Type B pancreatic cell (in vitro differentiated cells): ENCODE measurements at regions not wholly inside any gene's neighbourhood (a gene's known extent, or its start where the extent isn't known, plus 50 kb on each side); places are given as distances from the start of the nearest gene placed in this dataset.

Source experiments
- DNase-seq: peaks from one replicate; pipeline ENCODE4 v3.0.0; 2021; ENCODE audit warnings: mixed read lengths; ENCODE audit not compliant: unreplicated experiment; ENCODE audit errors: extremely low spot score
- H3K27ac Mint-ChIP-seq: 2 replicates; pipeline ENCODE4 v1.8.0; 2021; ENCODE audit warnings: mild to moderate bottlenecking, mixed read lengths
- H3K27me3 Mint-ChIP-seq: 2 replicates; pipeline ENCODE4 v1.8.0; 2021; ENCODE audit warnings: mixed read lengths
- H3K36me3 Mint-ChIP-seq: 2 replicates; pipeline ENCODE4 v1.8.0; 2021; ENCODE audit warnings: mixed read lengths
- H3K4me1 Mint-ChIP-seq: one replicate; pipeline ENCODE4 v1.8.0; 2021; ENCODE audit warnings: mixed read lengths; ENCODE audit not compliant: unreplicated experiment
- H3K4me3 Mint-ChIP-seq: 2 replicates; pipeline ENCODE4 v1.8.0; 2021; ENCODE audit warnings: mild to moderate bottlenecking, mixed read lengths
- H3K9me3 Mint-ChIP-seq: 2 replicates; pipeline ENCODE4 v1.8.0; 2021; ENCODE audit warnings: mixed read lengths
- TF ChIP-seq, protein P1 (sequence below): fragments of 200-600 bp; sonication (generic); conservative IDR thresholded peaks from 2 replicates; pipeline ENCODE4 v1.5.0; 2021; ENCODE audit warnings: antibody characterized with exemption, mild to moderate bottlenecking

DNA sequence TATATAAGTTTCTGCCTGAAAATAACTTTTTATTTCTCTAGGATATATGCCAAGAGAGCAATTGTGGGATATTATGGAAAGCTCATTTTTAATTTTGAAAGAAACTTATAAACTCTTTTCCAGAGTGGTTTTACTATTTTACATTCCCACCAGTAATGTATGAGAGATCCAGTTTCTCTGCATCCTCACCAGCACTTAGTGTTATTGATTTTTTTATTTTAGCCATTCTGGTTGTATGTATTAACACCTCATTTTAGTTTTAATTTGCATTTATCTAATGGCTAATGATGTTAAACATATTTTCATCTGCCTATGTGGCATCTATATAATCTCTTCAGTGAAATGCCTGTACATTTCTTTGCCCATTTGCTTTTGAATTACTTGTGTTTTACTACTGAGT, 597.7 kb upstream of the RAB6C start:
- Mint-ChIP-seq H3K4me1 (no peaks in the 10 kb centered on the region), H3K36me3 (no peaks in the 10 kb centered on the region), H3K27me3 (peaks cover 3% of the 10 kb centered on the region), H3K27ac (no peak overlapping the region), H3K9me3 (no peaks in the 10 kb centered on the region), H3K4me3 (no peak overlapping the region)
- TF ChIP-seq, protein P1, sequence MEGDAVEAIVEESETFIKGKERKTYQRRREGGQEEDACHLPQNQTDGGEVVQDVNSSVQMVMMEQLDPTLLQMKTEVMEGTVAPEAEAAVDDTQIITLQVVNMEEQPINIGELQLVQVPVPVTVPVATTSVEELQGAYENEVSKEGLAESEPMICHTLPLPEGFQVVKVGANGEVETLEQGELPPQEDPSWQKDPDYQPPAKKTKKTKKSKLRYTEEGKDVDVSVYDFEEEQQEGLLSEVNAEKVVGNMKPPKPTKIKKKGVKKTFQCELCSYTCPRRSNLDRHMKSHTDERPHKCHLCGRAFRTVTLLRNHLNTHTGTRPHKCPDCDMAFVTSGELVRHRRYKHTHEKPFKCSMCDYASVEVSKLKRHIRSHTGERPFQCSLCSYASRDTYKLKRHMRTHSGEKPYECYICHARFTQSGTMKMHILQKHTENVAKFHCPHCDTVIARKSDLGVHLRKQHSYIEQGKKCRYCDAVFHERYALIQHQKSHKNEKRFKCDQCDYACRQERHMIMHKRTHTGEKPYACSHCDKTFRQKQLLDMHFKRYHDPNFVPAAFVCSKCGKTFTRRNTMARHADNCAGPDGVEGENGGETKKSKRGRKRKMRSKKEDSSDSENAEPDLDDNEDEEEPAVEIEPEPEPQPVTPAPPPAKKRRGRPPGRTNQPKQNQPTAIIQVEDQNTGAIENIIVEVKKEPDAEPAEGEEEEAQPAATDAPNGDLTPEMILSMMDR, result no peak
- no peak for DNase-seq

DNA sequence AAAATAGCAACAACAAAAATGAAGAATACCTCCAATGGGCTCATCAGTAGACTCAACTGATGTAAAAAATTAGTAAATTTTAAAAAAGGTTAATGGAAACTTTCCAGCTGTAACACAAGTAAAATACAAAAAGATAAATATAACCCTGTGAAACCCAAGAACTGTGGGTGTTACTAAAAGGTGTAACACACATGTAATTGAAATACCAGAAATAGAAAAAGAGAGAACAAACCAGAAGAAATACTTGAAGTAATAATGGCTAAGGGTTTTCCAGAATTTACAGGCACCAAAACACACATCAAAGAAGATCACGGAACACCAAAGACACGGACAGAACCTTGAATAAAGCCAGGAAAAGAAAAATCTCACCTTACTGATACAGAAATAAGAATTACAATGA, 590.6 kb upstream of the RAB6C start:
- Mint-ChIP-seq H3K4me3 (no peak overlapping the region), H3K27ac (no peak overlapping the region), H3K9me3 (no peaks in the 10 kb centered on the region), H3K4me1 (no peaks in the 10 kb centered on the region), H3K27me3 (no peaks in the 10 kb centered on the region), H3K36me3 (no peaks in the 10 kb centered on the region)
- TF ChIP-seq, protein P1, result no peak
- DNase-seq, result no peak

DNA sequence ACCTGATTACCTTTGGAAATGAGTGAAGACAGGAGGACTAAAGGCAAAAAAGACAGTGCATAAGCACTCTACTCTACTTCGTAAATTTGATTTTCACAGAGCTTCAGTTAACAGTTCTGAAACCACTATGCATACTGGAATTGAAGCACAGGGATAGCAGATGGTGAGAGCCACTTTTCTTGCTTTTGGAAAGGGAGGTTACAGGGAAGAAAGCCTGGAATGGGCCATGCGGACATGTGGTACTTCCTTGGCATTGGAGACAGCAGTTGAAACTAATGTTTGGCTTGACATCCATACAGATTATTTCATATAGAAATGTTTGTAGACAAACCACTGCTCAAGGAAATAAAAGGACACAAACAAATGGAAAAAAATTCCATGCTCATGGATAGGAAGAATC, 585.6 kb upstream of the RAB6C start:
- Mint-ChIP-seq H3K4me3 (no peak overlapping the region), H3K9me3 (no peaks in the 10 kb centered on the region), H3K36me3 (no peaks in the 10 kb centered on the region), H3K4me1 (no peaks in the 10 kb centered on the region), H3K27me3 (peaks cover 4% of the 10 kb centered on the region), H3K27ac (no peak overlapping the region)
- no peak for DNase-seq
- TF ChIP-seq, protein P1, result no peak

DNA sequence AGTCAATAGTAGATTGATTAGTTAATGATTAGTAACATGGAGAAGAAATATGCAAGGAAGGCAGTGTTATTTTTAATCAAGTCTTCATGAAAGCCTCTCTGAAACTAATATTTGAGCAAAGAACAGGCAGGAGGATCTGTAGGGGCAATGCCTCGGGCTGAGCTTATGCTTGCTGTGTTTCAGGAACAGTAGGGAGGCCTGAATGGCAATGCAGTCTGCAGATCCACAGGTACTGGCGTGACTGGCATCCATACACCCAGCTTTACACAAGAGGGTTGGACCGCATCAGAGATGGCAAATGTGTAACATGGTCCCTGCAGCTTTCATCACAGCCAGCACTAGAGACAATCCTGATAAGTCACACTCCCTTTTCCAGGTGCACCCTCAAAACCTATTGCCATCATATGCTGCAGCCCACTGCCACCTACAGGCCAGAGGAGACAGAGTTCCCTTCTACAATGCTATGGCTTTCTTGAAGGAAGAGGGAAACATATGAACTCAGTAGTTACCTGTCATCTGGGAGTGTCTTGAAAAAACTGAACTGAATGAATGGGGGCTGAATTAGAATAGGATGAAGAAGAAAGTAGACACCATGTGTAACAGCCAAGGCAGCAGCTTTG, 582.4 kb upstream of the RAB6C start:
- TF ChIP-seq, protein P1, result peak; percentile 78
- Mint-ChIP-seq H3K4me1 (no peaks in the 10 kb centered on the region), H3K27me3 (peaks cover 4% of the 10 kb centered on the region), H3K27ac (no peak overlapping the region), H3K9me3 (no peaks in the 10 kb centered on the region), H3K36me3 (no peaks in the 10 kb centered on the region), H3K4me3 (no peak overlapping the region)
- DNase-seq, result no peak

DNA sequence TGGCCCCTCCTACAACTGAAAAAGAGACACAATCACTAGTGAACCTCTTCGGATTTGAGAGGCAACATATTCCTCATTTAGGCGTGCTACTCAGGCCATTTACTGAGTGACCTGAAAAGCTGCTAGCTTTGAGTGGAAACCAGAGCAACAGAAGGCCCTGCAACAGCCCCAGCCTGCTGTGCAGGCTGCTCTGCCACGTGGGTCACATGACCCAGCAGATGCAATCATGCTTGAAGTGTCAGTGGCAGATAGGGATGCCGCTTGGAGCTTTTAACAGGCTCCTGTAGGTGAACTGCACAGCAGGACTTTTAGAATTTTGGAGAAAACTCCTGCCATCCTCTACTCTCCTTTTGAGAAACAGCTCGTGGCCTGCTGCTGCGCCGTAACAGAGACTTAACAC, 578.6 kb upstream of the RAB6C start:
- Mint-ChIP-seq H3K9me3 (no peaks in the 10 kb centered on the region), H3K36me3 (no peaks in the 10 kb centered on the region), H3K27ac (no peak overlapping the region), H3K27me3 (peaks cover 4% of the 10 kb centered on the region), H3K4me1 (no peaks in the 10 kb centered on the region), H3K4me3 (no peak overlapping the region)
- TF ChIP-seq, protein P1, result no peak
- no peak for DNase-seq

DNA sequence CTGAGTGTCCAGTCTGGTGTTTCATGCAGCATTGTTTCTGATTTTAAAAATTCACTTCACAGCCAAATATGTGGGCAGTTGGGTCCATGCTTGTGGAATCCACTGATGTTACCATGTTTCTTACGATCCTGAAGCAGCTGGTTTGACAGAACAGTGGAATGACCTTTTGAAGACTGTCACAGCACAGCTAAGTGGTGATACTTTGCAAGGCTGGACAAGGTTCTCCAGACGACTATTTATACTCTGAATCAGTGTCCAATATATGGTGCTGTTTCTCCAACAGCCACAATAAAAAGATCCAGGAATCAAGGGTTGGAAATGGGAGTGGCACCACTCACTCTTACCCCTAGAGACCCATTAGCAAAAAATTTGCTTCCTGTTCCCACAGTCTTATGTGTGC, 577.4 kb upstream of the RAB6C start:
- TF ChIP-seq, protein P1, result no peak
- H3K36me3 Mint-ChIP-seq, result no peaks in the 10 kb centered on the region
- H3K27ac Mint-ChIP-seq, result no peak overlapping the region
- H3K4me3 Mint-ChIP-seq, result no peak overlapping the region
- no peaks in the 10 kb centered on the region for H3K9me3 Mint-ChIP-seq
- H3K4me1 Mint-ChIP-seq, result no peaks in the 10 kb centered on the region
- peaks cover 4% of the 10 kb centered on the region for H3K27me3 Mint-ChIP-seq
- DNase-seq, result no peak
